Activated T-cell treated with anti-CD3 and anti-CD28 coated beads, Interleukin-2, amount 50 U/mL, for 4 hours (primary cell): ENCODE measurements at regions not wholly inside any gene's neighbourhood (a gene's known extent, or its start where the extent isn't known, plus 50 kb on each side); places are given as distances from the start of the nearest gene placed in this dataset.

Experiments
- ATAC-seq, 2 donors: fragments of 200-7000 bp; cut with Tn5 transposase; one replicate each; pipeline ENCODE4 v1.10.0; 2021
- DNase-seq: peaks from one replicate; pipeline ENCODE4 v3.0.0-alpha.2; 2020
- H3K27me3 Mint-ChIP-seq: one replicate; pipeline ENCODE4 v1.8.0; 2021; ENCODE audit warnings: low read depth, mixed read lengths
- H3K36me3 Mint-ChIP-seq: one replicate; pipeline ENCODE4 v1.8.0; 2022; ENCODE audit warnings: mixed read lengths; ENCODE audit not compliant: insufficient read depth
- H3K4me1 Mint-ChIP-seq: one replicate; pipeline ENCODE4 v1.8.0; 2021; ENCODE audit warnings: low read depth, mixed read lengths
- H3K4me3 Mint-ChIP-seq: one replicate; pipeline ENCODE4 v1.8.0; 2021; ENCODE audit warnings: mild to moderate bottlenecking, moderate library complexity, mixed read lengths
- H3K9me3 Mint-ChIP-seq: one replicate; pipeline ENCODE4 v1.8.0; 2021; ENCODE audit warnings: mixed read lengths

- no peaks in the 10 kb centered on the region for H3K4me1 Mint-ChIP-seq
- DNase-seq = no peak
- H3K4me3 Mint-ChIP-seq = no peak overlapping the region
- no peaks in the 10 kb centered on the region for H3K36me3 Mint-ChIP-seq
- no peaks in the 10 kb centered on the region for H3K27me3 Mint-ChIP-seq
- ATAC-seq = no peak
- no peaks in the 10 kb centered on the region for H3K9me3 Mint-ChIP-seq
Measured at GRCh38 chr3:180282386-180282785, 245.6 kb upstream of the PEX5L start.

- DNase-seq (no peak), ATAC-seq (no peak)
- H3K4me1 Mint-ChIP-seq = no peaks in the 10 kb centered on the region
- H3K27me3 Mint-ChIP-seq = no peaks in the 10 kb centered on the region
- H3K36me3 Mint-ChIP-seq = no peaks in the 10 kb centered on the region
- H3K4me3 Mint-ChIP-seq = no peak overlapping the region
- H3K9me3 Mint-ChIP-seq = no peaks in the 10 kb centered on the region
Measured at GRCh38 chr3:180283251-180283650, 246.5 kb upstream of the PEX5L start.

- no peak for DNase-seq
- H3K4me1 Mint-ChIP-seq = no peaks in the 10 kb centered on the region
- H3K27me3 Mint-ChIP-seq = no peaks in the 10 kb centered on the region
- H3K9me3 Mint-ChIP-seq = no peaks in the 10 kb centered on the region
- ATAC-seq = no peak
- H3K4me3 Mint-ChIP-seq = no peak overlapping the region
- H3K36me3 Mint-ChIP-seq = no peaks in the 10 kb centered on the region
Measured at GRCh38 chr3:180284331-180285110, 247.8 kb upstream of the PEX5L start.

- ATAC-seq (no peak), DNase-seq (no peak)
- H3K4me1 Mint-ChIP-seq = no peaks in the 10 kb centered on the region
- H3K9me3 Mint-ChIP-seq = no peaks in the 10 kb centered on the region
- no peaks in the 10 kb centered on the region for H3K36me3 Mint-ChIP-seq
- H3K4me3 Mint-ChIP-seq = no peak overlapping the region
- H3K27me3 Mint-ChIP-seq = no peaks in the 10 kb centered on the region
Measured at GRCh38 chr3:180287703-180288102, 251.0 kb upstream of the PEX5L start.

- no peaks in the 10 kb centered on the region for H3K27me3 Mint-ChIP-seq
- H3K4me1 Mint-ChIP-seq = no peaks in the 10 kb centered on the region
- no peaks in the 10 kb centered on the region for H3K36me3 Mint-ChIP-seq
- no peak for DNase-seq
- no peak for ATAC-seq
- no peak overlapping the region for H3K4me3 Mint-ChIP-seq
- H3K9me3 Mint-ChIP-seq = no peaks in the 10 kb centered on the region
Measured at GRCh38 chr3:180288816-180289215, 252.1 kb upstream of the PEX5L start.

GRCh38 chr3:180290300-180290699 is 253.6 kb upstream of the PEX5L start:
- no peaks in the 10 kb centered on the region for H3K9me3 Mint-ChIP-seq
- no peak for DNase-seq
- ATAC-seq = no peak
- no peaks in the 10 kb centered on the region for H3K4me1 Mint-ChIP-seq
- H3K4me3 Mint-ChIP-seq = no peak overlapping the region
- no peaks in the 10 kb centered on the region for H3K27me3 Mint-ChIP-seq
- no peaks in the 10 kb centered on the region for H3K36me3 Mint-ChIP-seq

- Mint-ChIP-seq H3K4me1 (no peaks in the 10 kb centered on the region), H3K36me3 (no peaks in the 10 kb centered on the region), H3K9me3 (no peaks in the 10 kb centered on the region), H3K4me3 (no peak overlapping the region), H3K27me3 (no peaks in the 10 kb centered on the region)
- DNase-seq (no peak), ATAC-seq (no peak)
Measured at GRCh38 chr3:180294282-180295027, 257.7 kb upstream of the PEX5L start.

- Mint-ChIP-seq H3K27me3 (no peaks in the 10 kb centered on the region), H3K4me3 (no peak overlapping the region), H3K9me3 (no peaks in the 10 kb centered on the region), H3K4me1 (no peaks in the 10 kb centered on the region), H3K36me3 (no peaks in the 10 kb centered on the region)
- no peak for DNase-seq
- no peak for ATAC-seq
Measured at GRCh38 chr3:180295811-180296210, 259.1 kb upstream of the PEX5L start.

GRCh38 chr3:180296971-180297370 is 260.2 kb upstream of the PEX5L start:
- no peaks in the 10 kb centered on the region for H3K4me1 Mint-ChIP-seq
- ATAC-seq (no peak), DNase-seq (no peak)
- H3K27me3 Mint-ChIP-seq = no peaks in the 10 kb centered on the region
- H3K4me3 Mint-ChIP-seq = no peak overlapping the region
- no peaks in the 10 kb centered on the region for H3K36me3 Mint-ChIP-seq
- H3K9me3 Mint-ChIP-seq = no peaks in the 10 kb centered on the region

- Mint-ChIP-seq H3K36me3 (no peaks in the 10 kb centered on the region), H3K4me3 (no peak overlapping the region), H3K4me1 (no peaks in the 10 kb centered on the region), H3K9me3 (no peaks in the 10 kb centered on the region), H3K27me3 (no peaks in the 10 kb centered on the region)
- DNase-seq = no peak
- no peak for ATAC-seq
Measured at GRCh38 chr3:180306155-180306554, 269.4 kb upstream of the PEX5L start.

GRCh38 chr3:180306691-180307090 is 270.0 kb upstream of the PEX5L start:
- no peaks in the 10 kb centered on the region for H3K27me3 Mint-ChIP-seq
- H3K4me1 Mint-ChIP-seq = no peaks in the 10 kb centered on the region
- no peak overlapping the region for H3K4me3 Mint-ChIP-seq
- DNase-seq (no peak), ATAC-seq (no peak)
- no peaks in the 10 kb centered on the region for H3K36me3 Mint-ChIP-seq
- H3K9me3 Mint-ChIP-seq = no peaks in the 10 kb centered on the region

- Mint-ChIP-seq H3K27me3 (no peaks in the 10 kb centered on the region), H3K9me3 (no peaks in the 10 kb centered on the region), H3K4me3 (no peak overlapping the region), H3K4me1 (no peaks in the 10 kb centered on the region), H3K36me3 (no peaks in the 10 kb centered on the region)
- no peak for ATAC-seq
- no peak for DNase-seq
Measured at GRCh38 chr3:180311242-180311641, 274.5 kb upstream of the PEX5L start.

GRCh38 chr3:180316321-180316720 is 279.6 kb upstream of the PEX5L start:
- ATAC-seq = no peak
- no peaks in the 10 kb centered on the region for H3K4me1 Mint-ChIP-seq
- no peak overlapping the region for H3K4me3 Mint-ChIP-seq
- H3K27me3 Mint-ChIP-seq = no peaks in the 10 kb centered on the region
- no peak for DNase-seq
- no peaks in the 10 kb centered on the region for H3K36me3 Mint-ChIP-seq
- no peaks in the 10 kb centered on the region for H3K9me3 Mint-ChIP-seq

GRCh38 chr3:180319461-180319860 is 282.5 kb upstream of the TTC14 start:
- Mint-ChIP-seq H3K9me3 (peaks cover 3% of the 10 kb centered on the region), H3K4me1 (no peaks in the 10 kb centered on the region), H3K4me3 (no peak overlapping the region), H3K27me3 (no peaks in the 10 kb centered on the region), H3K36me3 (no peaks in the 10 kb centered on the region)
- DNase-seq (no peak), ATAC-seq (no peak)

- H3K4me1 Mint-ChIP-seq = no peaks in the 10 kb centered on the region
- no peaks in the 10 kb centered on the region for H3K36me3 Mint-ChIP-seq
- ATAC-seq (no peak), DNase-seq (no peak)
- H3K9me3 Mint-ChIP-seq = peaks cover 3% of the 10 kb centered on the region
- H3K27me3 Mint-ChIP-seq = no peaks in the 10 kb centered on the region
- H3K4me3 Mint-ChIP-seq = no peak overlapping the region
Measured at GRCh38 chr3:180320631-180321030, 281.3 kb upstream of the TTC14 start.
